GM18499 (cell line): ENCODE measurements at regions not wholly inside any gene's neighbourhood (a gene's known extent, or its start where the extent isn't known, plus 50 kb on each side); places are given as distances from the start of the nearest gene placed in this dataset.
"Not testable (repeated sequence)": the region's sequence is repeated elsewhere in the genome, so short reads cannot be mapped to it uniquely, and the experiment has no call there.

Source experiments
- ATAC-seq: cut with Tn5 transposase; IDR thresholded peaks from one replicate; pipeline ENCODE4 v1.9.1; 2021; ENCODE audit warnings: moderate number of reproducible peaks; ENCODE audit not compliant: insufficient read depth, unreplicated experiment

DNA sequence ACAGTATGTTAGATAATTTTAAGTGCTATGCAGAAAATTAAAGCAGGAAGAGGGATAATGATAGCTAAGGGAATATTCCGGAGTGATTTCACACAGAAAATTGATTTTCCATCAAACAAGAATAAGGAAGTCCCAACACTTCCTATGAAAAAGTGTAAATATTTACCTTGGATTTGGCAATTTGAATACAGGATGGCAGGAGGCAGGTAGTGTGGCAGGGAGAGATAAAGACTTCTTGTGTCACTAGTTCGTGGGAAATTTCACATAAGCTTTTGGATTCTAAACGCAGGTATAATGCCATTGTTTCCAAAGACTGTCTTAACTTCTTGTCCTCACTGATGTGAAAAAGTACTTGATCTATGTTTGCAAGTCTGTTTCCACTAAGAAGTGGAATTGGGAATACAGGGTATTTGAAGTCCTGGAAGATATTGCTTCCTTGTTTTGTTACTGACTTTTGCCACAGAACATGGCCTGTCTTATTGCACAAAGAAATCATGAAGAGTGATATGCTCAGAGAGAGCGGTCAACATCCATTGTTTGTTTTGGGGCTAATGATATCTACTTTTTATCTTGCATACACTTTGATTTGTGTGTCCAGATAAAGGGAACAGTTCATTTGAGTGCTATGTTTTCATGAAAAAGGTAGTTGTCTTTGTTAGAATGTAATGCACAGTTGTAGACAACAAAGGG, 1216.1 kb upstream of the FAM98A start:
- no peak for ATAC-seq

- ATAC-seq: no peak
These were observed 1211.4 kb upstream of the FAM98A start for GRCh38 chr2:34810456-34810855.

- ATAC-seq: no peak
These were observed 1209.3 kb upstream of the FAM98A start for GRCh38 chr2:34808426-34808825.

DNA sequence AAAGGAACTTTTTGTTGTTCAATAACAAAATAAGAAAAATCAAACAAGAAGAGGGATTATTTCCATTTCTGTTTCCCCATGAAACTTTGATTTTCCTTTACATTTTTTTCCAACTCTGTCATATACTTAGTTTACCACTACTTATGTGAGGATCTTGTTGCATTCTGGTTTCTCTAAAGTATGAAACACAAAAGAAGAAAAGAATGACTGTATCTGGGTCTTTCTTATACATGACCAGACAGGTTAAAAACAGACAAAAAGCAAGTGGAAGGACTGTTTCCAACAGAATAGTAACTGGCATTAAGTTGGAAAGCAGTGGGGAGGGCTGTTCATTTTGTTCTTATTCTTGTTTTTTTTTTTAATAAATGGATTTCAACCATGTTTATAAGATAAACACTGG, 1207.8 kb upstream of the FAM98A start:
- ATAC-seq: no peak

- no peak for ATAC-seq
These were observed 1207.3 kb upstream of the FAM98A start for GRCh38 chr2:34806396-34806795.

- no peak for ATAC-seq
These were observed 1200.5 kb upstream of the FAM98A start for GRCh38 chr2:34799556-34799955.

- not testable (repeated sequence) for ATAC-seq
These were observed 1196.5 kb upstream of the FAM98A start for GRCh38 chr2:34795586-34795985.

- ATAC-seq: no peak
These were observed 1190.1 kb upstream of the FAM98A start for GRCh38 chr2:34789169-34789568.

GRCh38 chr2:34787341-34787740, 1188.2 kb upstream of the FAM98A start:
- ATAC-seq: no peak

- ATAC-seq: no peak
These were observed 1186.2 kb upstream of the FAM98A start for GRCh38 chr2:34785206-34785785.

- ATAC-seq: no peak
These were observed 1185.6 kb upstream of the FAM98A start for GRCh38 chr2:34784701-34785100.

DNA sequence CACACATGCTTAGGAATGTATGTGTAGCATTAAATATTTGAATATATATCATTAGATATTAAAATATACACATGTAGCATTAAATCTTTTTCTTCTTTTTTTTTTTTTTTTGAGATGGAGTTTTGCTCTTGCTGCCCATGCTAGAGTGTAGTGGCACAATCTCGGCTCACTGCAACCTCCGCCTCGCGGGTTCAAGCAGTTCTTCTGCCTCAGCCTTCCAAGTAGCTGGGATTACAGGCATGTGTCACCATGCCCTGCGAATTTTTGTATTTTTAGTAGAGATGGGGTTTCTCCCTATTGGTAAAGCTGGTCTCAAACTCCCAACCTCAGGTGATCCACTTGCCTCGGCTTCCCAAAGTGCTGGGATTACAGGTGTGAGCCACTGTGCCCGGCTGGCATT, 1151.6 kb upstream of the FAM98A start:
- not testable (repeated sequence) for ATAC-seq

- ATAC-seq: no peak
These were observed 1148.5 kb upstream of the FAM98A start for GRCh38 chr2:34747643-34748042.

- no peak for ATAC-seq
These were observed 1139.6 kb upstream of the FAM98A start for GRCh38 chr2:34738691-34739090.

DNA sequence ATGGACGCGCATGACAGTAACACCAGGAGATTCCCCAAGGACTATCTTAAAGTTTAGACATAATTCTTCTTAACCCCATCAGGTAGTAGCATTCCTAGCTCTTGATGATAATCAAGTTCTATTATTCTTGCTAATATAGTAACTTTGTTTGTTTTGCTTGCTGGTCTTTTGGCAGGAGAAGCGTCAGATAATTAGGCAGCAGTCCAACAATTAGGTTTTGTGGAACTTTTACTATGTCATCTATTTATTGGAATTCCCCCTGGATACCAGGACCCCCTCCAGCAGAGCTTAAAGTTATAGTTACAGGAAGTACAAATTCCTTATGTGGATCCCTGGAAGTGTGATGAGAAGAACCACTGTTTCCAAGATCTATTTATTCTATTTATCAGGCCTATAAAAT, 1138.0 kb upstream of the FAM98A start:
- ATAC-seq: no peak

DNA sequence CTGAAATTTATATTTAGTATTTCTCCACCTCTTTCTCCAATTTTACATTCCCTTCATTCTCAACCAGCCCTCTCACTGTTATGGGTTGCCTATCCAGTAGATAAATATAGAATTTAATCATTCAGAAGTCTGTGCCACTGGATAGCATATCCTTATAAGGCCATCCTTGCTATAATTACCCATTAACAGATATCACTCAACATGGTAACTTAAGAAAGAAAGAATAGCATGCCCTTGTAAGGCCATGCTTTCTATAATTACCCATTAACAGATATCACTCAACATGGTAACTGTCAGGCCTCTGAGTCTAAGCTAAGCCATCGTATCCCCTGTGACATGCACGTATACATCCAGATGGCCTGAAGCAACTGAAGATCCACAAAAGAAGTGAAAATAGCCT, 1137.4 kb upstream of the FAM98A start:
- ATAC-seq: no peak

DNA sequence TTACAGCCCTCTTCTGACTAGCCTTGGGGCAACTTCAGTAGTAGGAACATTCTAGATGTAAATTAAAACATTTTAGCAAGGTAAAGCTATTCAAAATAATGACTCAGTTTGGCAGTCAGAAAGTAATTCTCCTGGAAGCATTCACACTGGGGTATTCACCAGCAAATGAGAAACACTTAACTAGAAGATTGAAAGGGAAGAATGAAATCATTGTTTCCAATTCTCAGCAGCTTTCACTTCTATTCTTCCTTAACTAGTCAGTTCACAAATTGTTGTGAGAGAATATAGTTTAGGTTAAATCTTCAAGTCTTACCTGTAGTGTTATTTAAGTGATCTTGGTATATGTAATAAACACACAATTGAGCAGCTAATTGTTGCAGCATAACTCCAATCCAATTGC, 1135.6 kb upstream of the FAM98A start:
- ATAC-seq: no peak

DNA sequence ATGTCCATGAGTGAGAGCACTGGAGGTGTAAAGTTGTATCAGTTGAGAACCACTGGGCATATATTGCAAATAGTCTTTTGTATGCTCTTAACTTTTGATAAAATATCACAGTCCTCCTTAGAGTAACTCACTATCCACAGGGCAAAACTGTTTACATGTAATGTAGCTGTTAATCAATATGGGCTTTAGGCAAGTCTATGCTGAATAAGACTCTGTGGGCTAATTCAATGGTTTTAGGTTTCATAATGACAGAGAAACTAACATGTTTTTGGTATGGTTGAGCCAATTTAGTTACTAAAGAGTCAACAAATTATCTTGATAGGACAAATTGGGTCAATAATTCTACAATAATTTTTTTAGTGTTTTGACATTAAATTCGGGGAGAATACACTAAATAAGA, 1134.9 kb upstream of the FAM98A start:
- ATAC-seq: no peak

GRCh38 chr2:34731292-34731691, 1132.2 kb upstream of the FAM98A start:
- ATAC-seq: no peak

- ATAC-seq: no peak
These were observed 1130.7 kb upstream of the FAM98A start for GRCh38 chr2:34729845-34730244.

GRCh38 chr2:34724107-34724506, 1125.0 kb upstream of the FAM98A start:
- ATAC-seq: no peak

GRCh38 chr2:34723683-34724082, 1124.6 kb upstream of the FAM98A start:
- ATAC-seq: no peak
